Small intestine (tissue), 7 donors: ENCODE measurements at regions not wholly inside any gene's neighbourhood (a gene's known extent, or its start where the extent isn't known, plus 50 kb on each side); places are given as distances from the start of the nearest gene placed in this dataset.
A peak's percentile ranks its signal among the peaks of the same experiment; 100 is the strongest.
"Not testable (repeated sequence)": the region's sequence is repeated elsewhere in the genome, so short reads cannot be mapped to it uniquely, and the experiment has no call there.

ENCODE experiments used
- DNase-seq, 2 donors: peaks; one replicate each; pipeline versions ENCODE4 v3.0.0 to v3.0.0-alpha.2; 2013
- FAIRE-seq: peaks from 2 replicates; lab custom pipeline; 2012; peaks lifted over from hg19 to GRCh38; lab: Jason Lieb, UNC
- H3K27ac ChIP-seq, 3 donors: one replicate each; pipeline ENCODE4 v1.5.1; 2013; ENCODE audit warnings: low read length in 2 of 3, mild to moderate bottlenecking in 2 of 3, control low read depth in 1 of 3, inconsistent platforms in 1 of 3, low read depth in 1 of 3, moderate library complexity in 1 of 3
- H3K27me3 ChIP-seq, 3 donors: one replicate each; pipeline ENCODE4 v1.6.1; 2013; ENCODE audit warnings: low read length in 3 of 3, inconsistent platforms in 1 of 3; ENCODE audit not compliant: control insufficient read depth in 3 of 3, insufficient read depth in 3 of 3
- H3K36me3 ChIP-seq, 3 donors: one replicate each; pipeline ENCODE4 v1.6.1; 2013; ENCODE audit warnings: low read length in 3 of 3, inconsistent platforms in 1 of 3, low read depth in 1 of 3, mild to moderate bottlenecking in 1 of 3, moderate library complexity in 1 of 3; ENCODE audit not compliant: control insufficient read depth in 3 of 3, insufficient read depth in 2 of 3
- H3K4me1 ChIP-seq, 3 donors: one replicate each; pipeline ENCODE4 v1.6.1; 2013; ENCODE audit warnings: low read length in 2 of 3, inconsistent platforms in 1 of 3, low read depth in 1 of 3, mild to moderate bottlenecking in 1 of 3, moderate library complexity in 1 of 3; ENCODE audit not compliant: control insufficient read depth in 3 of 3, insufficient read depth in 2 of 3
- H3K4me3 ChIP-seq, 3 donors: one replicate each; pipeline ENCODE4 v1.5.1; 2013; ENCODE audit warnings: low read length in 3 of 3, control low read depth in 1 of 3, inconsistent platforms in 1 of 3, low read depth in 1 of 3, mild to moderate bottlenecking in 1 of 3, moderate library complexity in 1 of 3
- H3K9me3 ChIP-seq, 2 donors: one replicate each; pipeline ENCODE4 v1.6.1; 2013; ENCODE audit warnings: low read depth in 1 of 2, low read length in 1 of 2; ENCODE audit not compliant: control insufficient read depth in 2 of 2, insufficient read depth in 1 of 2
- WGBS, 3 donors: extraction: QIAGEN DNeasy Blood & Tissue Kit; methylation state at CpG; one replicate each; pipeline ENCODE4 v1.1.7; 2013; 5-methylcytosine and 5-hydroxymethylcytosine counted together
- donor health status: healthy with polysubstance abuse.
- donor health status: control.
- donor health status: control.
- donor health status: Bipolar disorder and iron deficiency.
- donor health status: healthy.

DNA sequence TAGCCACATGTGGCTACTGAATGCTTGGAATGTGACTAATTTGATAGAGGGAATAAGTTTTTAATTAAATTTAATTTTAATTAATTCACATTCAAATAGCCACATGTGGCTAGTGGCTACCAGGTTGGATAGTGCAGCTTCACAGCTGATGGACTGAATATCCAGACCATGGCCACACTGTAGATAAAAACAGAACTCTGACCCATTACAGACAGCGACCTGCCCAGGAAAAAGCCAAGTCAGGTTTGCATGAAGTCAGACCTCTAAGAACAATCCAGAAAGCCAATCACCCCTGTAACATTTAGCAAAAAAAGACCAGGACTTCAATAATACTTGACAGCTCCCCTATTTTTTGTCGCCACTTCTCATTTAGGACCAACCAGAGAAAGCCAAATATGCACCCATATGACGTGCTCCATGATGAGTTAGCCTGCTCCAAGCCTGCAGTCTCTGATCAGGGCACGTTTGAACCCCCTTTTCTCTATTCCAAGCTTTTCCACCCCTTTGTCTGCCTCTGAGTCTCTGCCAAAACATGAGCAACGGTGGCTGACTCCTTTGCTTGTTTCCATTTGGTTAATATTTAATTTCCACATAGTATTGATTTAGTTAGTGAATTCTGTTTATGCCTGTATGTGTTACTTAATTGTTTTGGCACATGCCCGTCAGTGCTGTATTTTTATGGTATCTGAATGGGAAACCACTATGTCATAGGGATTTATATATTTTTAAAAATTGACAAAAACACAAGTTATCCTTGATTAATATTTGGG is 636.3 kb downstream of the UTRN start:
- FAIRE-seq (no peak), DNase-seq (peak; percentile 21 to 27)
- no peak overlapping the region for H3K4me3 ChIP-seq
- H3K27me3 ChIP-seq: no peaks in the 10 kb centered on the region
- WGBS, 3 donors: 18 to 55% (median 35%) methylated on average over 6 of the region's 6 CpGs
- peaks cover 0 to 3% of the 10 kb centered on the region in 2 donors for H3K9me3 ChIP-seq
- peaks cover 0 to 8% (median 3%) of the 10 kb centered on the region in 3 donors for H3K4me1 ChIP-seq
- H3K27ac ChIP-seq: no peak overlapping the region
- H3K36me3 ChIP-seq: no peaks in the 10 kb centered on the region

DNA sequence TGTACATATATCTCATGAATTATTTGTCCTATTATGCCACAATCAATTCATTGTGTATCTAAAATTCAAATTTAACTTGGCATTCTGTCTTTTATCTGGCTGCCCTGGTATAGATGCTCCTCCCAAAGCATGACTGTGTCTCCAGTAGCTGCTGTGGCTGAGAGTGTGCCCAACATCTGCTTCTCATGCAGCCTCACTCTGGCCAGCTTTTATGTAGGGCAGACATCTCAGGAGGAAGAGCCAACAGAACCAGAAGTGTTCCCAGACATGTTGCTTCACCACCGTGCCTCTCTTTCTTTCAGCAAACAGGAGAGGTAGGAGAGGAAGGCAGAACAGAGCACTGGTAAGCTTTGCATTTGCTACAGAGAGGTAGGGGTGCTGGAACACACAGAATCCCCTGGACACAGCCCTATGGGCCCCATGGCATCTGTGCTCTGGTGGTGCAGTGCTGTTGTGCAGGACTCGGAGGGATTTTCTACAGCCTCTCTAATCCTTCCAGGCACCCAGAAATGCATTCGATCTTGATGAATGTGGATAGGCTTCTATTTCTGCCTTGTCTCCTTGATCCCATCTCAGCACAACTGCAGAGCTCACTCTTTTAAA is 637.1 kb downstream of the UTRN start:
- no peak for FAIRE-seq
- H3K27ac ChIP-seq: no peak overlapping the region

DNA sequence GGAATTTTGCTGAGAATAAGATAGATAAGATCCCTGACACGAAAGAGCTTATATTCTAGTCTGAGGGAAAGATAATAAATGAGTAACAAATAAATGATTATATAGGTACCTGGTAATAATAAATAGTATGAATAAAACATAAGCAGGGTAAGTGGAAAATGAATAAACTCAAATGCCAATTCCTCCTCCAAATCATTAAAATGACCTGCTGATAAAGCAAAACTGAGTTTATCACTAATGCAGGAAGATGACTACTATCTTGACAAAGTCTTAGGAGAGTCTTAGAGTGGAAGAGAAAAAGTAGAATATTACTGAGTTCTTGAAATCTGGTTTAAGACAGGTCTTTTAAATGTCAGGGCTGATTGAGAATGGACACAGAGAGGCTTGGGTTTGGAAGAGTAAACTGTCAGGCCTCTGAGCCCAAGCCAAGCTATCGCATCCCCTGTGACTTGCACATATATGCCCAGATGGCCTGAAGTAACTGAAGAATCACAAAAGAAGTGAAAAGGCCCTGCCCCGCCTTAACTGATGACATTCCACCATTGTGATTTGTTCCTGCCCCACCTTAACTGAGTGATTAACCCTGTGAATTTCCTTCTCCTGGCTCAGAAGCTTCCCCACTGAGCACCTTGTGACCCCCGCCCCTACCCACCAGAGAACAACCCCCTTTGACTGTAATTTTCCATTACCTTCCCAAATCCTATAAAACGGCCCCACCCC is 637.8 kb downstream of the UTRN start:
- FAIRE-seq, H3K4me1 ChIP-seq, H3K27me3 ChIP-seq, H3K27ac ChIP-seq, H3K9me3 ChIP-seq, H3K36me3 ChIP-seq, H3K4me3 ChIP-seq, DNase-seq: not testable (repeated sequence)
- 64 to 75% (median 74%) methylated on average over 3 to 4 of the region's 5 CpGs for WGBS, 3 donors

More for the DNA sequence above, 637.1 kb downstream of the UTRN start:
- DNase-seq: no peak
- WGBS, 3 donors: 67 to 87% (median 81%) methylated on average over 3 of the region's 3 CpGs
- H3K27me3 ChIP-seq: no peaks in the 10 kb centered on the region
- peaks cover 0 to 3% of the 10 kb centered on the region in 2 donors for H3K9me3 ChIP-seq
- no peak overlapping the region for H3K4me3 ChIP-seq
- peaks cover 0 to 8% (median 3%) of the 10 kb centered on the region in 3 donors for H3K4me1 ChIP-seq
- no peaks in the 10 kb centered on the region for H3K36me3 ChIP-seq

DNA sequence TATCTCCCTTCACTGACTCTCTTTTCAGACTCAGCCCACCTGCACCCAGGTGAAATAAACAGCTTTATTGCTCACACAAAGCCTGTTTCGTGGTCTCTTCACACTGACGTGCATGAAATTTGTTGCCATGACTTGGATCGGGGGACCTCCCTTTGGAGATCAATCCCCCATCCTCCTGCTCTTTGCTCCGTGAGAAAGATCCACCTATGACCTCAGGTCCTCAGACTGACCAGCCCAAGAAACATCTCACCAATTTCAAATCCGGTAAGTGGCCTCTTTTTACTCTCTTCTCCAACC is 638.3 kb downstream of the UTRN start:
- not testable (repeated sequence) for H3K27me3 ChIP-seq, H3K27ac ChIP-seq, H3K4me3 ChIP-seq, H3K9me3 ChIP-seq, H3K36me3 ChIP-seq, FAIRE-seq, DNase-seq, H3K4me1 ChIP-seq
- 82 to 92% (median 90%) methylated on average over 4 of the region's 5 CpGs for WGBS, 3 donors

DNA sequence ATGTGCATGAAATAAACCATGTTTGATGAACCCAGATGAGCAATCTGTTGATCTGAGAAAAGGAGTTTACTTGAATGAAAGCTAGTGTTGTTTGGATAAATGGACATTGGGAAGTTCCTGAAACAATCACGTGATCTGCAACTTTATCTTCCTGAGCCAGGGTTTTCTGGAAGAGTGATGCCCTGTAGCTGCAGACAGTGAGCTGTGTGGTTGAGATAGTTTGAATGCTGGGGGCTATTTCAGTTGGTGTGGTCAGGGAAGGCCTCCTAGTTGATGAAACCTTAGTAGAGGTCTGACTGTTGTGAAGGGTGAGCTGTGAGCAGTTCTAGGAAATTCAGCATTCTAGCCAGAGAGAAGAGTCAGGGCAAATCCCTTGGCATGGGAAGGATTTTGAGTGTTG is 643.7 kb downstream of the UTRN start:
- Histone ChIP-seq H3K9me3 (peaks cover 0 to 3% of the 10 kb centered on the region in 2 donors), H3K36me3 (no peaks in the 10 kb centered on the region), H3K4me3 (no peak overlapping the region), H3K4me1 (no peaks in the 10 kb centered on the region), H3K27me3 (no peaks in the 10 kb centered on the region), H3K27ac (no peak overlapping the region)
- DNase-seq: no peak
- 82 to 100% (median 88%) methylated on average over 1 of the region's 1 CpG for WGBS, 3 donors
- no peak for FAIRE-seq

DNA sequence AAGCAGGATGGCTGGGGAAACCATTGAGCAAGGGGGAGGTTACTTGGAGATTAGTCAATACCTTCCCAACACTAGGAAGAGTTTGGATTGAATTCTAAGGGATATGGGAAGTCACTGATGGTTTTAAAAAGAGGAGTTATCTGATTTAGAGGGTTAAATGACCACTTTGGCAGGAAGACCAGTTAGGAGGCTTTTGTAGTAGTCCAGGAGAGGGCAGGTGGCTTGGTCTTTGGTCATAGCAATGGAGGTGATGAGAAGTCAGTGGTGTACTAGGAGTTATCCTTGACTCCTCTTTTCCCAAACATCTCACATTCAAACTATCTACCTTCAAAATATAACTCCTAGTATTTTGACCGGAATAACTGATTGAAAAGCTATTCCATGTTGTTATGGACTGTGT is 644.1 kb downstream of the UTRN start:
- WGBS, 3 donors: 85 to 93% (median 90%) methylated on average over 1 of the region's 1 CpG
- DNase-seq: no peak
- Histone ChIP-seq H3K36me3 (no peaks in the 10 kb centered on the region), H3K4me1 (no peaks in the 10 kb centered on the region), H3K9me3 (no peaks in the 10 kb centered on the region), H3K27ac (no peak overlapping the region), H3K4me3 (no peak overlapping the region), H3K27me3 (no peaks in the 10 kb centered on the region)
- FAIRE-seq: no peak

DNA sequence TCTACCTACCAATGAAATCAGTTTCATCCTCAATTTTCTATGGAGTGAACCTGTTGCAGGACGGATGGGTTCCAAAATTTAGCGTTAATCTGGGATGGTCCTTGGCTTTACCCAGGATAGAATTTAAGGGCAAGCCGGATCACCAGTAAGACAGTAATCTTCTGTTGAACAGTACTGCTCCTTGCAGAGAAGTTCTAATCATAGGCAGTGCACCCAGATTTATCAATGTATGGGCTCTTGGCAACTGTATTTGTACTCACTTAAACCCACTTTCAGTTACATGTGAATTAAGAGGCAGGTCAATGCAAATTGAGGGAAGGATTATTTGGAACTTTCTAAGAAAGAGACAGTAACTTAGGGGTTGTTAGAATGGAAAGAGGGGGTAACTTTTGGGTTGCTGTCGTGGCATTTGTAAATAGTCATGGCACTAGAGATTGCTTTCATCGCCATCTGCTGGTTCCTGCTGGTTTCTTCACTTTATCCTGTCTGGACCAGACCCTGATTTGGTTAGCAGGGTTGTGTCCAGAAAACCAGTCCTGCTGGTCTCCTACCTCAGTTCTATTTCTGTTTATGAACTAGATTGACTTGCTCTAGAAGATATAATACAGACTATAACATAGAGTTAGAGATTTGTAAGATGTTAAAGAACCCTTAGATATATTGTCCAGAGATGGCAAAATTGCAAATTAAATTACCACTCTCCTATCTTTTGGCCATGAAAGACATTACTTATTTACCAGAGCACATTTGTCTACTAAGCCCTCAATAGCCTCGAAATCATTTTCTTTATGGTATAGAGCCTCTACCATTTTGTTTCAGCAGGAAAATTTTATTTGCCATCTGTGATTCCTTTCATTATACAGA is 646.3 kb downstream of the UTRN start:
- Histone ChIP-seq H3K4me3 (no peak overlapping the region), H3K27ac (no peak overlapping the region)
- FAIRE-seq: no peak

DNA sequence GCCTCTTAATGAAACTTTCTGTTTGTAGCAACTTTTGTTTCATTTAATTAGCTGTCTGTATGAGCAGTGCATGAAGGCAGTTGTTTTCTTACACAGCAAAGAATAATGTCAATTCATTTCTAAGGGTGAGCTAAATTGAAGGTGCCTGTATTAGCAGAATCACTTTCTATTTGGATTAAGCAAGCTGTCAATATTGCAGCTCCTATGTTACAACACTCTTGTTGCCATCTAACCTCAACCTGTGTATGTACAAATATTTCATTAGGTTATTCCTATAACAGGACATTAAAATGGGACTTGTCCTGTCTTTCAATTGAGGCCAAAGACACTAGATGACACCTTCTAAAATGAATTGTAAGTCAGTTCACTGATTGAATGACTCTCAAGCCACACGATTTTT is 647.5 kb downstream of the UTRN start:
- peaks cover 0 to 4% of the 10 kb centered on the region in 2 donors for H3K9me3 ChIP-seq
- H3K27ac ChIP-seq: no peak overlapping the region
- no peak overlapping the region for H3K4me3 ChIP-seq
- 73 to 81% (median 79%) methylated on average over 1 of the region's 1 CpG for WGBS, 3 donors
- DNase-seq: no peak
- no peak for FAIRE-seq
- no peaks in the 10 kb centered on the region for H3K27me3 ChIP-seq
- H3K36me3 ChIP-seq: no peaks in the 10 kb centered on the region
- no peaks in the 10 kb centered on the region for H3K4me1 ChIP-seq

More for the DNA sequence above, 646.3 kb downstream of the UTRN start:
- no peaks in the 10 kb centered on the region for H3K27me3 ChIP-seq
- WGBS, 3 donors: 50 to 56% (median 51%) methylated on average over 6 of the region's 6 CpGs
- H3K36me3 ChIP-seq: no peaks in the 10 kb centered on the region
- no peaks in the 10 kb centered on the region for H3K4me1 ChIP-seq
- peak; percentile 34 to 39 for DNase-seq
- peaks cover 0 to 4% of the 10 kb centered on the region in 2 donors for H3K9me3 ChIP-seq
